CD8-positive, alpha-beta memory T cell (primary cell): ENCODE measurements at regions not wholly inside any gene's neighbourhood (a gene's known extent, or its start where the extent isn't known, plus 50 kb on each side); places are given as distances from the start of the nearest gene placed in this dataset.

Experiments
- CTCF ChIA-PET: fragments of 350-600 bp; sonication (Branson Sonifier 250); formaldehyde crosslinking; loops from one replicate; lab custom pipeline; 2021; ENCODE audit warnings: antibody characterized with exemption; lab: Charles Lee
- POLR2A ChIA-PET: fragments of 350-600 bp; sonication (Branson Sonifier 250); formaldehyde crosslinking; loops from one replicate; lab custom pipeline; 2021; ENCODE audit warnings: antibody characterized with exemption; lab: Charles Lee
- DNase-seq, 5 donors: peaks; one replicate each; pipeline versions ENCODE4 v3.0.0 to v3.0.0-alpha.2; 2020 to 2022; ENCODE audit warnings: mixed read lengths in 1 of 5
- H3K27ac ChIP-seq: one replicate; pipeline ENCODE4 v1.7.0; 2013; ENCODE audit warnings: low read depth, mild to moderate bottlenecking, low read length, moderate library complexity
- H3K27me3 ChIP-seq: 2 replicates; pipeline ENCODE4 v1.7.0; 2013; ENCODE audit warnings: low read length, mild to moderate bottlenecking; ENCODE audit not compliant: insufficient read depth, poor library complexity, severe bottlenecking
- H3K36me3 ChIP-seq: 2 replicates; pipeline ENCODE4 v1.7.0; 2013; ENCODE audit warnings: mild to moderate bottlenecking, low read length, moderate library complexity; ENCODE audit not compliant: insufficient read depth
- H3K4me1 ChIP-seq: 2 replicates; pipeline ENCODE4 v1.7.0; 2013; ENCODE audit warnings: mild to moderate bottlenecking, low read length, moderate library complexity; ENCODE audit not compliant: insufficient read depth
- H3K4me3 ChIP-seq: 2 replicates; pipeline ENCODE4 v1.7.0; 2013; ENCODE audit warnings: mild to moderate bottlenecking, low read length
- H3K9me3 ChIP-seq: 2 replicates; pipeline ENCODE4 v1.7.0; 2013; ENCODE audit warnings: mild to moderate bottlenecking, low read length
- H3K27ac Mint-ChIP-seq, 8 donors: one replicate each; pipeline ENCODE4 v1.8.0; 2020 to 2021; ENCODE audit warnings: mixed read lengths in 8 of 8, mild to moderate bottlenecking in 6 of 8, inconsistent platforms in 3 of 8, moderate library complexity in 3 of 8
- H3K27me3 Mint-ChIP-seq, 2 donors: one replicate each; pipeline ENCODE4 v1.8.0; 2020 to 2021; ENCODE audit warnings: mixed read lengths in 2 of 2, mild to moderate bottlenecking in 1 of 2, moderate library complexity in 1 of 2
- H3K36me3 Mint-ChIP-seq, 3 donors: one replicate each; pipeline ENCODE4 v1.8.0; 2020 to 2021; ENCODE audit warnings: mixed read lengths in 3 of 3, inconsistent platforms in 1 of 3, mild to moderate bottlenecking in 1 of 3
- H3K4me1 Mint-ChIP-seq, 3 donors: one replicate each; pipeline ENCODE4 v1.8.0; 2020 to 2021; ENCODE audit warnings: mixed read lengths in 3 of 3, inconsistent platforms in 1 of 3, mild to moderate bottlenecking in 1 of 3
- H3K4me3 Mint-ChIP-seq, 7 donors: one replicate each; pipeline ENCODE4 v1.8.0; 2020 to 2021; ENCODE audit warnings: mixed read lengths in 7 of 7, mild to moderate bottlenecking in 6 of 7, moderate library complexity in 4 of 7, inconsistent platforms in 2 of 7
- H3K9me3 Mint-ChIP-seq, 5 donors: one replicate each; pipeline ENCODE4 v1.8.0; 2020 to 2022; ENCODE audit warnings: mixed read lengths in 5 of 5, mild to moderate bottlenecking in 3 of 5, moderate library complexity in 2 of 5, inconsistent platforms in 1 of 5

GRCh38 chr18:10062302-10063300 lies 148.8 kb downstream of the VAPA start:
- Histone ChIP-seq H3K9me3 (no peaks in the 10 kb centered on the region), H3K36me3 (no peaks in the 10 kb centered on the region), H3K27ac (no peak overlapping the region), H3K27me3 (no peaks in the 10 kb centered on the region), H3K4me3 (no peak overlapping the region), H3K4me1 (no peaks in the 10 kb centered on the region)
- ChIA-PET CTCF (no interaction called here), POLR2A (no interaction called here)
- Mint-ChIP-seq H3K4me1 (no peaks in the 10 kb centered on the region), H3K36me3 (no peaks in the 10 kb centered on the region), H3K27ac (no peak overlapping the region), H3K4me3 (no peak overlapping the region), H3K27me3 (peaks cover 0 to 2% of the 10 kb centered on the region in 2 donors), H3K9me3 (no peaks in the 10 kb centered on the region)
- no peak for DNase-seq

DNA sequence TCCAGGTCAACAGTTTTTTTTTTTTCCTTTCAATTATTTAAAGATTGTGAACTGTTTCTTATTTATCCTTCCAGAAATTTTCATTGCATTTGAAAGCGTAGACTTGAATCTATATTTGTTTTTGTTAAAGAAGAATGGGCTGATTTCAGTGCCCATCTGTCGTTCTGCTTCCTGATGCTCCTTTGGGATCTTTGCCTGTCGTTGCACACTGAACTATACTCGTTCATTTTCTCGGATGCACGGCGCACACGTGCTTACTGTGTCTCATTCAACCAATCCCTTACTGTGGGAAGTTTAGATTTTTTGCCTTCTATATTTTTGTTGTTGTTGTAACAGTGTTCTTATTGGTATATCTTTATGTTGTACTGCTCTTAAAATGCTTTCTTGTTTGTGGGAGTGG lies 149.7 kb downstream of the VAPA start:
- H3K9me3 ChIP-seq, result no peaks in the 10 kb centered on the region
- no peaks in the 10 kb centered on the region for H3K36me3 ChIP-seq
- Mint-ChIP-seq H3K4me1 (no peaks in the 10 kb centered on the region), H3K27ac (peak overlapping the region in 1 of 8 donors; percentile 29), H3K9me3 (no peaks in the 10 kb centered on the region), H3K4me3 (no peak overlapping the region), H3K27me3 (peaks cover 2 to 8% of the 10 kb centered on the region in 2 donors), H3K36me3 (no peaks in the 10 kb centered on the region)
- H3K27me3 ChIP-seq, result no peaks in the 10 kb centered on the region
- no peaks in the 10 kb centered on the region for H3K4me1 ChIP-seq
- DNase-seq, result no peak
- no peak overlapping the region for H3K4me3 ChIP-seq
- no peak overlapping the region for H3K27ac ChIP-seq
- CTCF ChIA-PET, result no interaction called here
- POLR2A ChIA-PET, result no interaction called here

GRCh38 chr18:10064267-10064666 lies 150.5 kb downstream of the VAPA start:
- Mint-ChIP-seq H3K9me3 (no peaks in the 10 kb centered on the region), H3K4me1 (no peaks in the 10 kb centered on the region), H3K36me3 (no peaks in the 10 kb centered on the region), H3K4me3 (no peak overlapping the region), H3K27me3 (peaks cover 2 to 9% of the 10 kb centered on the region in 2 donors), H3K27ac (no peak overlapping the region)
- no peak for DNase-seq
- Histone ChIP-seq H3K36me3 (no peaks in the 10 kb centered on the region), H3K9me3 (no peaks in the 10 kb centered on the region), H3K4me3 (no peak overlapping the region), H3K4me1 (no peaks in the 10 kb centered on the region), H3K27me3 (no peaks in the 10 kb centered on the region), H3K27ac (no peak overlapping the region)
- ChIA-PET CTCF (no interaction called here), POLR2A (no interaction called here)

GRCh38 chr18:10065296-10065695 lies 151.5 kb downstream of the VAPA start:
- DNase-seq, result no peak
- Histone ChIP-seq H3K27ac (no peak overlapping the region), H3K36me3 (no peaks in the 10 kb centered on the region), H3K27me3 (no peaks in the 10 kb centered on the region), H3K9me3 (no peaks in the 10 kb centered on the region), H3K4me1 (no peaks in the 10 kb centered on the region), H3K4me3 (no peak overlapping the region)
- Mint-ChIP-seq H3K36me3 (no peaks in the 10 kb centered on the region), H3K4me3 (no peak overlapping the region), H3K27me3 (peaks cover 2 to 9% of the 10 kb centered on the region in 2 donors), H3K27ac (no peak overlapping the region), H3K4me1 (no peaks in the 10 kb centered on the region), H3K9me3 (no peaks in the 10 kb centered on the region)
- CTCF ChIA-PET, result no interaction called here
- POLR2A ChIA-PET, result no interaction called here

DNA sequence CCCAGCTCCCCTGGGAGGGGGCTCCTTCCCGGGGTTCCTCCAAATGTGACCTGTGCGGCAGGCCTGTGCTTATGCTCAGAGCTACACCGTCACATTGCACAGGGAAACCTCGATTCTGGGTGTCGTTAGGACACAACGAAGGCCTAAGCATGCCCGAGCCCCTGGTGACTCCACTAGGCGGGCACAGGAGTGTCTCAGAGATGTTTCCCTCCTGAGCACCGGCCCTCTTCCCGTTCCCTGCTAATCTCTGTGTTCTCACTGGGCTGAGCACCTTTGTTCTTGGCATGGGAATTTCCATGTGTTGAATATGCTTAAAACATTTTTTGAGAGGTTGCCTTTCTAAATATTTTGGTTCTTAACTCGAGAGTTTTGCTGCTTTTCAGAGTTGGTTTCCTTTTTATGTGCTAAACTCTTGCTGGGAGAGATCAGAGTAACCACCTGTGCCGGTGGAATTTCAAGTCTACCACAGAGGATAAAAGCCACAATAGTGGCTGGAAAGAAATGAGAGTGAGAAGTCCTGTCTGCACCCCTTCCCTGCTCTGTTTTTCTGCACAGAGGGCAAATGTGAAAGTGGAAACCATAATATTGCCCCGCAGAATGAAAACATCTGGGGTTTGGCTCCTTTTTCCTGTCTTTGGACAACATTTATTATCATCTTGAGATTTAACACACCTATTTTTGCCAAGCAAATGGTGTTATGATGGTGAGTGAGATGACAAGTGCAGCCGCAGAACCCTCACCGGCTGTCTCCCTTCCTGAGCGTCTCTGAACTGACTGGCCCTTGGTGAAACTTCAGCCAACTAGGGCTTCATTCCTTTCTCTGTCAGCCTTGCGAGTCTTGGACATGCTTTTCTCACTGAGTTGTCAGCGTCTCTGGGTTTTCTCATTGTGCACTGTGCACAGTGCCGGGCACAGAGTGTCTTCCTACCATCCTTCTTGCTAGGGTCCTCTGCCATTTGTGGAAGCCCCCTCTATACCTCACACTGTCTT lies 154.1 kb downstream of the VAPA start:
- ChIA-PET POLR2A (no interaction called here), CTCF (no interaction called here)
- DNase-seq, result no peak
- Histone ChIP-seq H3K4me1 (no peaks in the 10 kb centered on the region), H3K36me3 (no peaks in the 10 kb centered on the region), H3K4me3 (no peak overlapping the region), H3K27ac (no peak overlapping the region), H3K9me3 (no peaks in the 10 kb centered on the region), H3K27me3 (no peaks in the 10 kb centered on the region)
- Mint-ChIP-seq H3K4me1 (no peaks in the 10 kb centered on the region), H3K27ac (no peak overlapping the region), H3K4me3 (no peak overlapping the region), H3K36me3 (no peaks in the 10 kb centered on the region), H3K27me3 (peaks cover 0 to 9% of the 10 kb centered on the region in 2 donors), H3K9me3 (no peaks in the 10 kb centered on the region)

GRCh38 chr18:10068766-10069567 lies 155.2 kb downstream of the VAPA start:
- peaks cover 0 to 9% of the 10 kb centered on the region in 2 donors for H3K27me3 Mint-ChIP-seq
- H3K36me3 ChIP-seq, result no peaks in the 10 kb centered on the region
- H3K9me3 ChIP-seq, result no peaks in the 10 kb centered on the region
- CTCF ChIA-PET, result no interaction called here
- H3K27ac ChIP-seq, result no peak overlapping the region
- H3K27me3 ChIP-seq, result no peaks in the 10 kb centered on the region
- no peak overlapping the region for H3K4me3 Mint-ChIP-seq
- H3K4me1 Mint-ChIP-seq, result no peaks in the 10 kb centered on the region
- no peak for DNase-seq
- POLR2A ChIA-PET, result no interaction called here
- no peaks in the 10 kb centered on the region for H3K36me3 Mint-ChIP-seq
- no peak overlapping the region for H3K4me3 ChIP-seq
- peak overlapping the region in 1 of 8 donors; percentile 38 for H3K27ac Mint-ChIP-seq
- no peaks in the 10 kb centered on the region for H3K9me3 Mint-ChIP-seq
- no peaks in the 10 kb centered on the region for H3K4me1 ChIP-seq

DNA sequence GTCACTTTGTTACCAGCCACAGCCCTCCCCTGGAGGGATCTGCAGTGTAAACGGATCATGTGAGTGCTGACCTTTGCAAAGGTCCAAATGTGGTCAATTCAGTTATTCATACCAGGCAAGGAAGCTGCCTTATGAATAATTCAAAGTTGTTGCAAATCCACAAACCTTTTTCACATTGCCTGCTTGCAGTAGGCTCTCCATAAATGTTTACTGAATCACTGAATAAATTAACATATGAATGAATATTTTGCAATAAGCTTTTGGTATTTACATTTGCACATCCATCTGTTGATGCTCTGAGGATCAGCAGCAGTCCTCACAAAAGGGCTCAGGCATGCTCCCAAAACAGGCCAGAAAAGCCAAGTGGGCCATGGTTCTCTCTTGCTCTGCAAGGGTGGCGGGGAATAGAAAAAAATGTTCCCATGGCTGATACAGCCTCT lies 156.8 kb downstream of the VAPA start:
- ChIA-PET CTCF (no interaction called here), POLR2A (no interaction called here)
- Mint-ChIP-seq H3K4me3 (no peak overlapping the region), H3K27me3 (peaks cover 0 to 9% of the 10 kb centered on the region in 2 donors), H3K9me3 (no peaks in the 10 kb centered on the region), H3K36me3 (no peaks in the 10 kb centered on the region), H3K4me1 (no peaks in the 10 kb centered on the region), H3K27ac (no peak overlapping the region)
- Histone ChIP-seq H3K36me3 (no peaks in the 10 kb centered on the region), H3K4me3 (no peak overlapping the region), H3K27me3 (no peaks in the 10 kb centered on the region), H3K9me3 (no peaks in the 10 kb centered on the region), H3K4me1 (no peaks in the 10 kb centered on the region), H3K27ac (no peak overlapping the region)
- DNase-seq, result no peak
